HAP-1 (cell line): ENCODE measurements at regions not wholly inside any gene's neighbourhood (a gene's known extent, or its start where the extent isn't known, plus 50 kb on each side); places are given as distances from the start of the nearest gene placed in this dataset.

ENCODE experiments used
- DNase-seq, 2 experiments: peaks; one replicate each; pipeline ENCODE4 v3.0.0-alpha.2; 2016 to 2020; ENCODE audit warnings: low spot score in 2 of 2
- H3K27me3 ChIP-seq: fragments of 250-450 bp; sonication (Bioruptor Pico); 2 replicates; pipeline ENCODE4 v1.5.1; 2020; ENCODE audit warnings: low read depth, mild to moderate bottlenecking, moderate library complexity
- H3K36me3 ChIP-seq: fragments of 250-450 bp; sonication (Bioruptor Pico); replicated peaks from 2 replicates; pipeline ENCODE4 v1.5.1; 2020; ENCODE audit warnings: mild to moderate bottlenecking
- H3K4me1 ChIP-seq: fragments of 250-450 bp; sonication (Bioruptor Pico); 2 replicates; pipeline ENCODE4 v1.5.1; 2020; ENCODE audit warnings: mild to moderate bottlenecking
- H3K4me3 ChIP-seq: fragments of 250-450 bp; sonication (Bioruptor Pico); 2 replicates; pipeline ENCODE4 v1.5.1; 2020; ENCODE audit warnings: mild to moderate bottlenecking, moderate library complexity
- H3K9me3 ChIP-seq: fragments of 250-450 bp; sonication (Bioruptor Pico); 2 replicates; pipeline ENCODE4 v1.5.1; 2020; ENCODE audit warnings: mild to moderate bottlenecking, moderate library complexity
- in situ Hi-C: fragments of 300-500 bp; cut with MboI; formaldehyde crosslinking; loops from 3 replicates; pipeline ENCODE4 v1.14.3; 2020; ENCODE audit warnings: low sequenced_read_pairs, inconsistent platforms, mixed read lengths

GRCh38 chr3:99119385-99119784, 217.9 kb upstream of the DCBLD2 start:
- Histone ChIP-seq H3K27me3 (no peaks in the 10 kb centered on the region), H3K9me3 (no peaks in the 10 kb centered on the region), H3K36me3 (no peaks in the 10 kb centered on the region), H3K4me1 (no peaks in the 10 kb centered on the region), H3K4me3 (no peak overlapping the region)
- no peak for DNase-seq
- in situ Hi-C loops = no loop called here

- Histone ChIP-seq H3K4me1 (no peaks in the 10 kb centered on the region), H3K36me3 (no peaks in the 10 kb centered on the region), H3K9me3 (no peaks in the 10 kb centered on the region), H3K27me3 (no peaks in the 10 kb centered on the region), H3K4me3 (no peak overlapping the region)
- in situ Hi-C loops = no loop called here
- no peak for DNase-seq
These were observed 216.9 kb upstream of the DCBLD2 start for GRCh38 chr3:99118381-99118780.

- in situ Hi-C loops = no loop called here
These were observed 213.2 kb upstream of the DCBLD2 start for GRCh38 chr3:99114565-99115291.

GRCh38 chr3:99111235-99111634, 209.7 kb upstream of the DCBLD2 start:
- H3K27me3 ChIP-seq = no peaks in the 10 kb centered on the region
- no peaks in the 10 kb centered on the region for H3K9me3 ChIP-seq
- H3K4me3 ChIP-seq = no peak overlapping the region
- no peak for DNase-seq
- no peaks in the 10 kb centered on the region for H3K36me3 ChIP-seq
- in situ Hi-C loops = no loop called here
- no peaks in the 10 kb centered on the region for H3K4me1 ChIP-seq

More at GRCh38 chr3:99114565-99115291, 213.2 kb upstream of the DCBLD2 start:
- H3K4me3 ChIP-seq = no peak overlapping the region
- DNase-seq = no peak
- H3K36me3 ChIP-seq = no peaks in the 10 kb centered on the region
- H3K9me3 ChIP-seq = no peaks in the 10 kb centered on the region
- no peaks in the 10 kb centered on the region for H3K4me1 ChIP-seq
- H3K27me3 ChIP-seq = no peaks in the 10 kb centered on the region

- no peak for DNase-seq
- H3K9me3 ChIP-seq = no peaks in the 10 kb centered on the region
- H3K36me3 ChIP-seq = no peaks in the 10 kb centered on the region
- no peaks in the 10 kb centered on the region for H3K27me3 ChIP-seq
- H3K4me1 ChIP-seq = no peaks in the 10 kb centered on the region
- no peak overlapping the region for H3K4me3 ChIP-seq
- in situ Hi-C loops = no loop called here
These were observed 208.9 kb upstream of the DCBLD2 start for GRCh38 chr3:99110401-99110800.

- Histone ChIP-seq H3K36me3 (no peaks in the 10 kb centered on the region), H3K27me3 (no peaks in the 10 kb centered on the region), H3K9me3 (no peaks in the 10 kb centered on the region), H3K4me1 (no peaks in the 10 kb centered on the region), H3K4me3 (no peak overlapping the region)
- no peak for DNase-seq
- in situ Hi-C loops = no loop called here
These were observed 207.0 kb upstream of the DCBLD2 start for GRCh38 chr3:99108508-99108907.

- H3K4me3 ChIP-seq = no peak overlapping the region
- H3K4me1 ChIP-seq = peaks cover 4% of the 10 kb centered on the region
- in situ Hi-C loops = no loop called here
- no peak for DNase-seq
- no peaks in the 10 kb centered on the region; the same call in 1 of the 2 replicates for H3K27me3 ChIP-seq
- H3K36me3 ChIP-seq = no peaks in the 10 kb centered on the region
- no peaks in the 10 kb centered on the region for H3K9me3 ChIP-seq
These were observed 193.1 kb upstream of the DCBLD2 start for GRCh38 chr3:99094606-99095005.

GRCh38 chr3:99087277-99087676, 185.8 kb upstream of the DCBLD2 start:
- H3K27me3 ChIP-seq = no peaks in the 10 kb centered on the region; the same call in 1 of the 2 replicates
- H3K4me3 ChIP-seq = no peak overlapping the region
- DNase-seq = no peak
- no peaks in the 10 kb centered on the region for H3K9me3 ChIP-seq
- peaks cover 9% of the 10 kb centered on the region for H3K4me1 ChIP-seq
- no peaks in the 10 kb centered on the region for H3K36me3 ChIP-seq
- in situ Hi-C loops = no loop called here

- Histone ChIP-seq H3K4me1 (peaks cover 9% of the 10 kb centered on the region), H3K27me3 (no peaks in the 10 kb centered on the region), H3K4me3 (no peak overlapping the region), H3K9me3 (no peaks in the 10 kb centered on the region), H3K36me3 (no peaks in the 10 kb centered on the region)
- in situ Hi-C loops = no loop called here
- no peak for DNase-seq
These were observed 183.3 kb upstream of the DCBLD2 start for GRCh38 chr3:99084826-99085225.

- H3K27me3 ChIP-seq = no peaks in the 10 kb centered on the region
- H3K4me1 ChIP-seq = peaks cover 9% of the 10 kb centered on the region
- H3K4me3 ChIP-seq = no peak overlapping the region
- in situ Hi-C loops = no loop called here
- peak in 1 of 2 experiments; percentile 35 for DNase-seq
- no peaks in the 10 kb centered on the region for H3K9me3 ChIP-seq
- H3K36me3 ChIP-seq = no peaks in the 10 kb centered on the region
These were observed 182.7 kb upstream of the DCBLD2 start for GRCh38 chr3:99084156-99084555.

- Histone ChIP-seq H3K36me3 (no peaks in the 10 kb centered on the region), H3K4me3 (no peak overlapping the region), H3K27me3 (no peaks in the 10 kb centered on the region), H3K4me1 (no peaks in the 10 kb centered on the region), H3K9me3 (no peaks in the 10 kb centered on the region)
- in situ Hi-C loops = no loop called here
- DNase-seq = no peak
These were observed 169.6 kb upstream of the DCBLD2 start for GRCh38 chr3:99071096-99071495.

GRCh38 chr3:99069973-99070372, 168.5 kb upstream of the DCBLD2 start:
- in situ Hi-C loops = no loop called here
- H3K36me3 ChIP-seq = no peaks in the 10 kb centered on the region
- no peaks in the 10 kb centered on the region for H3K4me1 ChIP-seq
- no peak for DNase-seq
- H3K9me3 ChIP-seq = no peaks in the 10 kb centered on the region
- H3K4me3 ChIP-seq = no peak overlapping the region
- no peaks in the 10 kb centered on the region for H3K27me3 ChIP-seq

GRCh38 chr3:99066863-99067262, 165.4 kb upstream of the DCBLD2 start:
- DNase-seq = no peak
- Histone ChIP-seq H3K27me3 (no peaks in the 10 kb centered on the region), H3K9me3 (no peaks in the 10 kb centered on the region), H3K4me3 (no peak overlapping the region), H3K4me1 (no peaks in the 10 kb centered on the region), H3K36me3 (no peaks in the 10 kb centered on the region)
- in situ Hi-C loops = no loop called here

GRCh38 chr3:99049164-99049563, 147.7 kb upstream of the DCBLD2 start:
- no peaks in the 10 kb centered on the region for H3K9me3 ChIP-seq
- no peak overlapping the region for H3K4me3 ChIP-seq
- no peaks in the 10 kb centered on the region for H3K27me3 ChIP-seq
- H3K4me1 ChIP-seq = no peaks in the 10 kb centered on the region
- in situ Hi-C loops = no loop called here
- no peaks in the 10 kb centered on the region for H3K36me3 ChIP-seq
- DNase-seq = no peak

- no peaks in the 10 kb centered on the region for H3K4me1 ChIP-seq
- H3K27me3 ChIP-seq = no peaks in the 10 kb centered on the region
- in situ Hi-C loops = no loop called here
- no peaks in the 10 kb centered on the region for H3K36me3 ChIP-seq
- no peaks in the 10 kb centered on the region for H3K9me3 ChIP-seq
- no peak for DNase-seq
- H3K4me3 ChIP-seq = no peak overlapping the region
These were observed 140.3 kb upstream of the DCBLD2 start for GRCh38 chr3:99041747-99042146.
